ENCODE measurements at regions not wholly inside any gene's neighbourhood (a gene's known extent, or its start where the extent isn't known, plus 50 kb on each side); places are given as distances from the start of the nearest gene placed in this dataset.

GRCh38 chr2:5019324-5019723 lies 672.9 kb upstream of the SOX11 start:
- in situ Hi-C loops (cut with MboI) = no loop called here
- no peak for DNase-seq (ENCODE audit: low read depth, low spot score)
- no peak overlapping the region for H2AFZ ChIP-seq (ENCODE audit: control insufficient read depth, low read depth, low read length)
- H3K4me2 ChIP-seq (ENCODE audit: control insufficient read depth, insufficient read depth) = no peak overlapping the region
- BruUV-seq (replicated peaks) = no TSS peak
- FAIRE-seq = no peak
- no peak overlapping the region for H3K27ac ChIP-seq (ENCODE audit: control insufficient read depth, insufficient read depth)
- H3K36me3 ChIP-seq (ENCODE audit: control insufficient read depth in 2 of 2, insufficient read depth in 2 of 2, low read length in 1 of 2) = no peaks in the 10 kb centered on the region
- ChIA-PET SMC1A (ENCODE audit: uncharacterized antibody, unreplicated experiment) (interaction anchor here (0.6 kb wide), 1 partner anchor 36 kb away, joined by 3 read pairs; no protein-coding TSS in a partner anchor), CTCF (no interaction called here), RAD21 (ENCODE audit: unreplicated experiment) (no interaction called here), POLR2A (no interaction called here)
- ATAC-seq = no peak
- H3K9me3 ChIP-seq (replicated peaks; ENCODE audit: control insufficient read depth, insufficient read depth, low read length) = no peaks in the 10 kb centered on the region; the same call in 1 of the 3 replicates
- intact Hi-C loops (cut with micrococcal nuclease; ENCODE audit: unreplicated experiment) = no loop called here
- H3K27me3 ChIP-seq (replicated peaks in 1 of 2; ENCODE audit: control insufficient read depth in 2 of 2, insufficient read depth in 2 of 2, low read length in 1 of 2) = no peaks in the 10 kb centered on the region
- H3K4me1 ChIP-seq (ENCODE audit: control insufficient read depth, insufficient read depth, low read length) = no peaks in the 10 kb centered on the region
- no peaks in the 10 kb centered on the region for H3K79me2 ChIP-seq (ENCODE audit: control insufficient read depth, insufficient read depth, low read length)
- TF ChIP-seq ATF2 (IDR thresholded peaks at IDR 0.05; ENCODE audit: low read length) (no peak), IRF4 (IDR thresholded peaks at IDR 0.05; ENCODE audit: low read depth, low read length) (no peak)
- H3K4me3 ChIP-seq = no peak overlapping the region
- no peaks in the 10 kb centered on the region for H4K20me1 ChIP-seq (ENCODE audit: control insufficient read depth, insufficient read depth)
- no peak overlapping the region for H3K9ac ChIP-seq (ENCODE audit: control insufficient read depth, insufficient read depth, low read length)
- WGBS (ENCODE audit: insufficient coverage, insufficient replicate concordance, low lambda C conversion rate, missing lambda C conversion rate) = 7% methylated on average over 5 of the region's 5 CpGs

- FAIRE-seq (no peak), DNase-seq (ENCODE audit: low read depth, low spot score) (no peak), ATAC-seq (no peak)
- ChIA-PET POLR2A (no interaction called here), RAD21 (ENCODE audit: unreplicated experiment) (no interaction called here), SMC1A (ENCODE audit: uncharacterized antibody, unreplicated experiment) (no interaction called here), CTCF (no interaction called here)
- no peak overlapping the region for H3K27ac ChIP-seq (ENCODE audit: control insufficient read depth, insufficient read depth)
- H3K4me3 ChIP-seq = no peak overlapping the region
- no peaks in the 10 kb centered on the region for H4K20me1 ChIP-seq (ENCODE audit: control insufficient read depth, insufficient read depth)
- no peaks in the 10 kb centered on the region for H3K4me1 ChIP-seq (ENCODE audit: control insufficient read depth, insufficient read depth, low read length)
- no peaks in the 10 kb centered on the region for H3K27me3 ChIP-seq (replicated peaks in 1 of 2; ENCODE audit: control insufficient read depth in 2 of 2, insufficient read depth in 2 of 2, low read length in 1 of 2)
- no peaks in the 10 kb centered on the region; the same call in 1 of the 3 replicates for H3K9me3 ChIP-seq (replicated peaks; ENCODE audit: control insufficient read depth, insufficient read depth, low read length)
- intact Hi-C loops (cut with micrococcal nuclease; ENCODE audit: unreplicated experiment) (no loop called here), in situ Hi-C loops (cut with MboI) (no loop called here)
- no peaks in the 10 kb centered on the region for H3K79me2 ChIP-seq (ENCODE audit: control insufficient read depth, insufficient read depth, low read length)
- H2AFZ ChIP-seq (ENCODE audit: control insufficient read depth, low read depth, low read length) = no peak overlapping the region
- no peak for TF ChIP-seq MEF2B (IDR thresholded peaks at IDR 0.05; ENCODE audit: partially characterized antibody, poor library complexity, severe bottlenecking)
- TF ChIP-seq RB1 (IDR thresholded peaks at IDR 0.05; ENCODE audit: borderline replicate concordance) = no peak
- no TSS peak for BruUV-seq (replicated peaks)
- H3K4me2 ChIP-seq (ENCODE audit: control insufficient read depth, insufficient read depth) = no peak overlapping the region
- no peak overlapping the region for H3K9ac ChIP-seq (ENCODE audit: control insufficient read depth, insufficient read depth, low read length)
- 35% methylated on average over 8 of the region's 8 CpGs for WGBS (ENCODE audit: insufficient coverage, insufficient replicate concordance, low lambda C conversion rate, missing lambda C conversion rate)
- H3K36me3 ChIP-seq (ENCODE audit: control insufficient read depth in 2 of 2, insufficient read depth in 2 of 2, low read length in 1 of 2) = no peaks in the 10 kb centered on the region
These were observed 671.9 kb upstream of the SOX11 start for GRCh38 chr2:5020116-5020875.

Measured in GM12878 (cell line).